H54 (cell line): ENCODE measurements at regions not wholly inside any gene's neighbourhood (a gene's known extent, or its start where the extent isn't known, plus 50 kb on each side); places are given as distances from the start of the nearest gene placed in this dataset.

ENCODE experiments used
- DNase-seq: peaks from one replicate; pipeline ENCODE4 v3.0.0; 2011; ENCODE audit warnings: low spot score, mixed read lengths; ENCODE audit not compliant: insufficient read length
- FAIRE-seq: peaks from 3 replicates; lab custom pipeline; 2011; peaks lifted over from hg19 to GRCh38; lab: Jason Lieb, UNC
- POLR2A ChIP-seq: IDR thresholded peaks from 2 replicates; pipeline ENCODE4 v1.6.1; 2011; ENCODE audit warnings: low read depth, mild to moderate bottlenecking, low read length

DNA sequence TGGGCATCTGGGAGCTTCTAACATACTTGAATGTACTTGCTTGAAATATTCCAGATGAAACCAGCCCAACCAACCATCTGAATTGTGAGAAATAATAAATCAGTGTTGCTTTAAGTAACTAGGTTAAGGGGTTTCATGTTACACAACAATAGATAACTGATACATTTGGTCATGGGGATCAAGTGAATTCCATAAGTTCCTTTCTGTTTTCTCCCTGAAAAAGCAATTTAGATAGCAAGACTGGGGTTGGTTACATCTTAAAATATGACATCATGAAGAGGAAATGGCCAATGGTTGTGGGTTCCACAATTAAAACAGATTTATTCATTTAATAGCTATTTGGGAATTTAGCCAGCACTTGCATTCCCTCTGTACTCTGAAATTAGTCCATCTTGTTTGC lies 559.7 kb downstream of the TLR4 start:
- no peak for TF ChIP-seq POLR2A
- peak; percentile 61 for FAIRE-seq
- DNase-seq: no peak

DNA sequence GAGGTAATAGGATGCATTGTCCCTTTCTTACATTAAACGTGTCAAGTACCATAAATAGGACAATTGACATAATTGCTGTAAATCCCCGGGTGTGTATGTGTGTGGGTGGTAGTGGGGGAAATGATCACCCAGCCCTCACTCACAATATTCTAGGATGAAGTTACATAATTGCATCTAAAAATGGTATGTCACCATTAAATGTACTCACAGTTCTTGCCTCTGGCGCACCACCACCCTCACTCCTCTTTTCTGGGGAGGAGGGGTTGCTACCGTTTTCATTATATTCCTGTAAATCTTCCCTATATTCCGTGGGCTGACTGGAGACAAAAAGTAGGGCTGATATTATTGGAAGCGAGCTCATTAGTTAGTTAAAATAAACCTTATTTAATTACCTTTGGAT lies 563.8 kb downstream of the TLR4 start:
- DNase-seq (no peak), FAIRE-seq (no peak)
- TF ChIP-seq POLR2A: no peak

GRCh38 chr9:118269623-118270022 lies 565.4 kb downstream of the TLR4 start:
- FAIRE-seq: no peak

DNA sequence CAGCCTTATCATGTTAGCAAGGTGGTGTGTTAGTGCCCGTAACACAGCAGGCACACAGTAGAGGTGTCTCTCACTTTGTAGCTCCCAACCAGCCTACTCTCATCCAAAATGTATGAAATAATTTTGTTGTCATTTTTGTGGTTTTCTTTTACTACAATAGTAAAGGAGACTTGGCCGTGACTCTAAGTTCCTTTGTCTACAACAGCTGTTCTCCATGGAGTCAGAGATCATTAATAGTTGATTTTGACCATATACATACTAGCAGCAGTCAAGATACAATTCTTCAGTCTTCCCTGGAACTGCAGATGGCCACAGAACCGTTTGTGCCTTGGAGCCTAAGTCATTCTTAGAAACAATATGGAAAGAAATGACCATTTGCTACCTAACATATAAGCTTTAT lies 567.1 kb downstream of the TLR4 start:
- DNase-seq (no peak), FAIRE-seq (peak; percentile 45)
- no peak for TF ChIP-seq POLR2A

More at GRCh38 chr9:118269623-118270022, 565.4 kb downstream of the TLR4 start:
- no peak for DNase-seq
- no peak for TF ChIP-seq POLR2A

DNA sequence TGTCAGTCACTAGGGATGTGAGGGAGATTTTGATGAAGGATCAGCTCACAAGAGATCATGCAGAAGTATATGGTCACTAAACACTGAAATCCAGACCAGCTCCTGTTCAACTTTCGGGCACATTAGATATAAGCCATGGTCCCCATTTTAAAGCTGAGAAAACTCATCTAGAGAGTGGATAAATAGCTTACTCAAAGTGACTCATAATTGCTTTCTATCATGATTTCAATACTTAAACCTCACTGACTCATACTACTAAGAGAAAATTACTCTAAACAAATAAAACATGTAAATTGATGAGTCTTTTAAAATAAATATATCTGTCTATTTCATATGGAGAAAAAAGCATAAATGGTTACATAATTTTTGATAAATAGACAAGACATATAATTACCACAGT lies 567.7 kb downstream of the TLR4 start:
- DNase-seq (peak; percentile 4), FAIRE-seq (peak; percentile 83)
- no peak for TF ChIP-seq POLR2A

DNA sequence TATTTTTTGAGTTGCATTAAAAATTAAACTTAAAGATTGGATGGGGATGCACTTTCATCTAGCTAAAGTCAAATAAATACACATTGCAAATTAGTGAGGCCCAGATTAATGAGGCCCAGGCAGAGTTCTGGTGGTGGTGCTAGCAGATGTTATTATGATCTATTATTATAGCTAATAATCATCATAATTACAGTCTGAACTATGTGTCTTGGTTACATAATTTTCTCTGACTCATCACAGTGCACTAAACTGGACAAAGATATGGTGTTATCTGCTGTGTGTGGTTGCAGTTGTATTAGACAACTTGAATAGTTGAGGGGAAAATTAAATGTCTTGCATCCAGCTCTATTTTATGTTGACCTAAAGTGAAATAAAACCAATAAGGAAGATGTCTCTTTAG lies 568.8 kb downstream of the TLR4 start:
- no peak for DNase-seq
- TF ChIP-seq POLR2A: no peak
- peak; percentile 76 for FAIRE-seq

GRCh38 chr9:118276784-118277183 lies 572.6 kb downstream of the TLR4 start:
- DNase-seq (no peak), FAIRE-seq (peak; percentile 69)
- TF ChIP-seq POLR2A: no peak

- FAIRE-seq: no peak
- no peak for TF ChIP-seq POLR2A
- no peak for DNase-seq
Observed at GRCh38 chr9:118281772-118282171, 577.6 kb downstream of the TLR4 start.

DNA sequence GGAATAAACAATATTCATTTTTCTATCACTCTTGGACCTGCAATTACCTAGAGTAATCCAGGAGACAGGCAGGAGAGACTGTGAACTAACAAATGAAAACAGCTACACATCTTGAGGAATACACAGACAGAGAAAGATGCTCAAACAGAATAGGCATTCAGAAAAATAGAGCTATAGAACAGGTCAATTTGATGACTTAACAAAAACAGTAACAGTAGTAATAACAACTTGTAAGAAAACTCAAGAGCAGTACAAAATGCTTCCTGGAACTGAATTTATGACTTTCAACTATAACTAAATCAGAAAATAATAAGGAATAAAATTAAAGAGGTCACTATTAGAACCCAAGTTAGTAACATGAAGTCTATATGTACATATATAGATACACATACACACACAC lies 579.3 kb downstream of the TLR4 start:
- DNase-seq (no peak), FAIRE-seq (peak; percentile 78)
- no peak for TF ChIP-seq POLR2A

DNA sequence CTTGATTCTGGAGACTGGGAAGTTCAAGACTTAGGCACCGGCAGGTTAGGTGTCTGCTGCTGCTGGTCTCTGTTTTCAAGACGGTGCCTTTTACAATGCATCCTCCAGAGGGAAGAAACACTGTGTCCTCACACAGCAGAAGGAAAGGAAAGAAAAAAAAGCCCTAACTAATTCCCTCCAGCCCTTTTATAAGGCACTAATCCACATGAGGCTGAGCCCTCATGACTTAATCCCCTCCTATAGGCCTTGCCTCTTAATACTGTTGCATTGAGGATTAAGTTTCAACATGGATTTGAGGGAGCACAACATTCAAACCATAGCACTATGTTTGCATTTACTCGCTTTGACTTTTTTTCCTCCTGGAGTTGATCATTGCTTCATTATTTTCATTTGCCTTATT lies 585.9 kb downstream of the TLR4 start:
- peak; percentile 83 for FAIRE-seq
- no peak for TF ChIP-seq POLR2A
- no peak for DNase-seq

- no peak for TF ChIP-seq POLR2A
- DNase-seq (no peak), FAIRE-seq (no peak)
Observed at GRCh38 chr9:118295413-118295812, 591.2 kb downstream of the TLR4 start.

DNA sequence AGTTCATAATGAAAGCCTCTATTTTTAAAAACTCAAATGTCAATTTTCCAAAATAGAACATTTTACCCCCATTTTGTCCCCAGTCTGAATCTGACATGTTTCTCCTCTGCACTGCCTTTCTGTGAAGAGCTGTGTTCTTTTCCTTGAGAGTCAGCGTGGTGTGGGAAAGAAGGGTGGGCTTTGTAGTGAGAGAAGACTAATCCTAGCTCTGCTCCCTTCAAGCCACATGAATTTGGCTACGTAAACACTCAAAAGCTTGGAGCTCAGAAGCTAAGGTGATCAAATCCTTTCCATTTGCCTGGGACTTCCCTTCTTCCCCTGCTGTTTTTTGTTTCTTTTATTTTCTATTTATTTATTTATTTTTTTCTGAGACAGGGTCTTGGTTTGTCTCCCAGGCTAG lies 598.5 kb downstream of the TLR4 start:
- DNase-seq: no peak
- no peak for TF ChIP-seq POLR2A
- peak; percentile 11 for FAIRE-seq

DNA sequence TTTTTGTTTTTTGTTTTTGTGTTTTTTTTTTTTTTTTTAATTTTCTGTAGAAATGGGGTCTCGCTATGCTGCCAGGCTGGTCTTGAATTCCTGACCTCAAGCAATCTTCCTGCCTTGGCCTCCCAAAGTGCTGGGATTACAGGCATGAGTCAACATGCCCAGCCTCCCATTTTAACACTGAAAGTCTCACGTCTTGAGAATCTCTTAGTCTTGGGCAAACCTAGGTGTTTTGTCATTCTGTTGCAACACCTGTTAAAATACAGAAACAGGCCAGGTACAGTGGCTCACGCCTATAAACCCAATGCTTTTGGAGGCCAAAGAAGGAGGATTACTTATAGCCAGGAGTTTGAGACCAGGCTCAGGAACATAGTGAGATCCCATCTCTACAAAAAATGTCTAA lies 599.0 kb downstream of the TLR4 start:
- FAIRE-seq: no peak

DNA sequence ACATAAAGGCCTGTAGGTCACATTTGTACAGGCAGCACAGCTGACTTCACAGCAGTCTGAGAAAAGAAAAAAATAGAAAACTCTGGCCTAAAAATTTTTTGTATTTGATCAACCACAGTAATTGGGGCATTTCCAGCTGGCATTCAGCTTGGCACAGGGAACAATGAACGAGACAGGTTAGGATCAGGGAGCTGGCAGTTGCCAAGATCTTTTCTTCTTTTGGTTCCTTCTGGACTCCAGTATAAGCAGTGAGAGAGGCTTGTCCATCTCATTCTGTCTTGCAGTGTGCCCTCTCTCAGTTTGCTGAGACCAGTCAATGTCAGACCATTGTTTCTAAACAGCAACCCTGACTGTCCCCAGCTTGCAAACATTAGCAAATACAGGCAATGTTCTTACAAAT lies 601.1 kb downstream of the TLR4 start:
- no peak for DNase-seq
- no peak for TF ChIP-seq POLR2A
- no peak for FAIRE-seq

More for the DNA sequence above, 599.0 kb downstream of the TLR4 start:
- no peak for DNase-seq
- no peak for TF ChIP-seq POLR2A

- DNase-seq (no peak), FAIRE-seq (peak; percentile 87)
- TF ChIP-seq POLR2A: no peak
Observed at GRCh38 chr9:118306801-118307200, 602.6 kb downstream of the TLR4 start.

DNA sequence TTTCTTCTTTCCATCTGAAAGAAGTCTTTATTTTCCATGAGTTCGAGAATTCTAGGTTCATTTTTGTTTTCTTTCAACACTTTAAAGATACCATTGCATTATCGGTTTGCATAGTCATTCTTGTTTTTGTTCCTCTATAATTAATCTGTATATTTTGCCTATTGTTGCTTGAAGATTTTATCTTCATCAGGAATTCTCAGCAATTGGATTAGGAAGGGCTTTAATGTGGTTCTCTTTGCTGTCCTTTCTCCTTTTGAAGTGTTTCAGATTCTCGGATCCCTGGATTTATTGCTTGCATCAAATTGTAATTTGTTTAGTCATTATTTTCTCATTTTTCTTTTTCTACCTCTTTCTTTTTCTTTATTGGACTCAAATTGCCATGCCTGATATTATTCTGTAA lies 609.8 kb downstream of the TLR4 start:
- TF ChIP-seq POLR2A: no peak
- DNase-seq (no peak), FAIRE-seq (peak; percentile 60)
